Spinal cord (tissue), 9 donors: ENCODE measurements at regions not wholly inside any gene's neighbourhood (a gene's known extent, or its start where the extent isn't known, plus 50 kb on each side); places are given as distances from the start of the nearest gene placed in this dataset.

Experiments
- DNase-seq, 6 donors: peaks; one replicate each; pipeline versions ENCODE4 v3.0.0 to v3.0.0-alpha.2; 2013 to 2015; ENCODE audit warnings: low spot score in 6 of 6, low read depth in 4 of 6
- H3K27ac ChIP-seq: one replicate; pipeline ENCODE4 v1.5.1; 2013; ENCODE audit warnings: low read depth, low read length, control low read depth
- H3K27me3 ChIP-seq: one replicate; pipeline ENCODE4 v1.6.1; 2013; ENCODE audit warnings: low read length; ENCODE audit not compliant: control insufficient read depth, insufficient read depth
- H3K36me3 ChIP-seq: one replicate; pipeline ENCODE4 v1.6.1; 2013; ENCODE audit warnings: low read length; ENCODE audit not compliant: control insufficient read depth, insufficient read depth
- H3K4me1 ChIP-seq: one replicate; pipeline ENCODE4 v1.6.1; 2013; ENCODE audit warnings: low read length; ENCODE audit not compliant: control insufficient read depth, insufficient read depth
- H3K4me3 ChIP-seq: one replicate; pipeline ENCODE4 v1.5.1; 2013; ENCODE audit warnings: low read depth, low read length, control low read depth
- H3K9me3 ChIP-seq: one replicate; pipeline ENCODE4 v1.6.1; 2013; ENCODE audit warnings: low read length; ENCODE audit not compliant: control insufficient read depth, insufficient read depth
- WGBS: methylation state at CpG from one replicate; pipeline ENCODE4 v1.1.5; 2013; ENCODE audit warnings: missing lambda C conversion rate; ENCODE audit not compliant: insufficient coverage; 5-methylcytosine and 5-hydroxymethylcytosine counted together
- donor health status: healthy.

- H3K4me1 ChIP-seq: no peaks in the 10 kb centered on the region
These were observed 161.7 kb upstream of the MYT1L start for GRCh38 chr2:2492800-2493199.

DNA sequence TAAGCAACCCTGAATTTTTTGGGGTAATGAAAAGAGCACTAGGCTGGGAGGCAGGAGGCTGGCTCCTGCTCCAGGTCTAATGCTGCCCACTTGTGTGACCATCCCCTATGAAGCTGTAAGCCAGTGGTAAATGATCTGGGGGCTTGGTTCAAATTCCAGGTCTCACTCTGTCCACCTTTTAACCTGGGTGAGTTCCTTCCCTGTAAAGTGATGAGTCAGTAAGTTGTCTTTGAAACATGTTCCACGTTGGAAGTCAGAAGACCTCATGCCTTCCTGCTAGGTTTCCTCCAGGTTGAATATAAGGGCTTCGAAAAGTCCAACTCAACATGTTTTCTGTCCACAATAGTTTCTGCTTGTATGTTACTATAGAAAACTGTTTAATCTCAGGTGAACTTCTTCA lies 160.9 kb upstream of the MYT1L start:
- Histone ChIP-seq H3K9me3 (no peaks in the 10 kb centered on the region), H3K36me3 (no peaks in the 10 kb centered on the region), H3K27ac (no peak overlapping the region), H3K4me3 (no peak overlapping the region), H3K27me3 (no peaks in the 10 kb centered on the region), H3K4me1 (no peaks in the 10 kb centered on the region)
- WGBS: no CpG with 5 or more reads among the region's 2 CpGs
- DNase-seq: no peak

More at GRCh38 chr2:2492800-2493199, 161.7 kb upstream of the MYT1L start:
- no peak overlapping the region for H3K27ac ChIP-seq
- WGBS: 93% methylated on average over 3 of the region's 4 CpGs
- no peak for DNase-seq
- H3K9me3 ChIP-seq: no peaks in the 10 kb centered on the region
- no peaks in the 10 kb centered on the region for H3K27me3 ChIP-seq
- H3K36me3 ChIP-seq: no peaks in the 10 kb centered on the region
- no peak overlapping the region for H3K4me3 ChIP-seq

- H3K4me3 ChIP-seq: no peak overlapping the region
- no peaks in the 10 kb centered on the region for H3K36me3 ChIP-seq
- no peak overlapping the region for H3K27ac ChIP-seq
- H3K27me3 ChIP-seq: no peaks in the 10 kb centered on the region
- peak in 2 of 6 donors; percentile 21 to 70 for DNase-seq
- 90% methylated on average over 3 of the region's 8 CpGs for WGBS
- no peaks in the 10 kb centered on the region for H3K9me3 ChIP-seq
- H3K4me1 ChIP-seq: no peaks in the 10 kb centered on the region
These were observed 153.2 kb upstream of the MYT1L start for GRCh38 chr2:2484301-2484700.

GRCh38 chr2:2482851-2483250 lies 151.8 kb upstream of the MYT1L start:
- Histone ChIP-seq H3K4me1 (no peaks in the 10 kb centered on the region), H3K9me3 (no peaks in the 10 kb centered on the region), H3K36me3 (no peaks in the 10 kb centered on the region), H3K27ac (no peak overlapping the region), H3K4me3 (no peak overlapping the region), H3K27me3 (no peaks in the 10 kb centered on the region)
- DNase-seq: peak in 1 of 6 donors; percentile 63
- WGBS: 90% methylated on average over 2 of the region's 4 CpGs

- Histone ChIP-seq H3K36me3 (no peaks in the 10 kb centered on the region), H3K9me3 (no peaks in the 10 kb centered on the region), H3K4me3 (no peak overlapping the region), H3K27ac (no peak overlapping the region), H3K4me1 (peaks cover 5% of the 10 kb centered on the region), H3K27me3 (no peaks in the 10 kb centered on the region)
- DNase-seq: peak in 5 of 6 donors; percentile 5 to 82 (median 14)
- 45% methylated on average over 12 of the region's 12 CpGs for WGBS
These were observed 141.8 kb upstream of the MYT1L start for GRCh38 chr2:2472881-2473280.

GRCh38 chr2:2472044-2472443 lies 141.0 kb upstream of the MYT1L start:
- peaks cover 5% of the 10 kb centered on the region for H3K4me1 ChIP-seq
- no peaks in the 10 kb centered on the region for H3K27me3 ChIP-seq
- H3K36me3 ChIP-seq: no peaks in the 10 kb centered on the region
- no peak for DNase-seq
- H3K27ac ChIP-seq: no peak overlapping the region
- no peak overlapping the region for H3K4me3 ChIP-seq
- 85% methylated on average over 10 of the region's 11 CpGs for WGBS
- H3K9me3 ChIP-seq: no peaks in the 10 kb centered on the region

GRCh38 chr2:2466534-2466933 lies 135.5 kb upstream of the MYT1L start:
- no peak for DNase-seq
- H3K36me3 ChIP-seq: no peaks in the 10 kb centered on the region
- 85% methylated on average over 4 of the region's 9 CpGs for WGBS

GRCh38 chr2:2464643-2465042 lies 133.6 kb upstream of the MYT1L start:
- Histone ChIP-seq H3K4me3 (no peak overlapping the region), H3K27ac (no peak overlapping the region), H3K27me3 (no peaks in the 10 kb centered on the region), H3K4me1 (no peaks in the 10 kb centered on the region), H3K36me3 (no peaks in the 10 kb centered on the region), H3K9me3 (no peaks in the 10 kb centered on the region)
- no peak for DNase-seq
- 84% methylated on average over 6 of the region's 6 CpGs for WGBS

More at GRCh38 chr2:2466534-2466933, 135.5 kb upstream of the MYT1L start:
- no peaks in the 10 kb centered on the region for H3K9me3 ChIP-seq
- H3K27me3 ChIP-seq: no peaks in the 10 kb centered on the region
- no peak overlapping the region for H3K4me3 ChIP-seq
- H3K27ac ChIP-seq: no peak overlapping the region
- H3K4me1 ChIP-seq: no peaks in the 10 kb centered on the region

DNA sequence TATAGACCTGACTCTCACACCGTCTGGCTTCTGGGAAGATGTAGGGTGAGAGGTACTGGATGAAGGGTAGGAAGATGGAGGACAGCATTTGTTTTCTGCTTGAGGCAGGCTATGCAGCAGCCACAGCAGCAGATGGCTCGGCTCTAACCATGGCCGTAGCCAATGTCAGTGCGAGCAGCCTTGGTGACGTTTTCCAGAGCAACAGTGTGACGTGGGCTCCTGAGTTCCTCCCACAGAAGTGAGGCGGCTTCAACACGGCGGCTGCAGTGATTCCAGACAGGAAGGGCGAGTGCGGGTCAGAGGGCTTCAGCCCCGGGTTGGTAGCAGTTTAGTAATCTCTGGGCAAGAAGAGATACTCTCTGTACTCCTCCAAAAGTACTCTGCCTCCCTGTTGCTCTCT lies 133.0 kb upstream of the MYT1L start:
- H3K4me3 ChIP-seq: no peak overlapping the region
- H3K4me1 ChIP-seq: no peaks in the 10 kb centered on the region
- no peaks in the 10 kb centered on the region for H3K9me3 ChIP-seq
- no peaks in the 10 kb centered on the region for H3K27me3 ChIP-seq
- DNase-seq: no peak
- no peaks in the 10 kb centered on the region for H3K36me3 ChIP-seq
- 82% methylated on average over 12 of the region's 12 CpGs for WGBS
- no peak overlapping the region for H3K27ac ChIP-seq

- Histone ChIP-seq H3K9me3 (no peaks in the 10 kb centered on the region), H3K27me3 (no peaks in the 10 kb centered on the region), H3K36me3 (no peaks in the 10 kb centered on the region), H3K4me3 (no peak overlapping the region), H3K27ac (no peak overlapping the region), H3K4me1 (no peaks in the 10 kb centered on the region)
- DNase-seq: no peak
- 96% methylated on average over 3 of the region's 7 CpGs for WGBS
These were observed 125.6 kb upstream of the MYT1L start for GRCh38 chr2:2456721-2457120.
